ENCODE measurements at regions not wholly inside any gene's neighbourhood (a gene's known extent, or its start where the extent isn't known, plus 50 kb on each side); places are given as distances from the start of the nearest gene placed in this dataset.

GRCh38 chr2:199202964-199203363 lies 254.8 kb downstream of the SATB2 start:
- Histone ChIP-seq H4K20me1 (replicated peaks; ENCODE audit: control insufficient read depth, insufficient read depth, low read length) (no peaks in the 10 kb centered on the region), H3K4me1 (replicated peaks in 1 of 2; ENCODE audit: control insufficient read depth in 2 of 2, insufficient read depth in 2 of 2, low read length in 2 of 2) (no peaks in the 10 kb centered on the region), H3K36me3 (ENCODE audit: control insufficient read depth, insufficient read depth, low read length) (no peaks in the 10 kb centered on the region), H3K9me1 (ENCODE audit: control insufficient read depth, insufficient read depth, low read length) (no peaks in the 10 kb centered on the region), H3K27ac (ENCODE audit: extremely low read depth, low read depth, low read length) (no peak overlapping the region), H3K9me3 (replicated peaks; ENCODE audit: control insufficient read depth, insufficient read depth, low read depth, low read length) (no peaks in the 10 kb centered on the region), H3K4me2 (ENCODE audit: insufficient read depth, low read length) (no peak overlapping the region), H3K27me3 (ENCODE audit: control insufficient read depth in 2 of 2, insufficient read depth in 2 of 2, low read length in 2 of 2) (peaks cover 0 to 4% of the 10 kb centered on the region in 2 experiments; a peak in 1 of 5 replicates), H2AFZ (ENCODE audit: low read depth, low read length) (no peak overlapping the region), H3K9ac (ENCODE audit: insufficient read depth in 1 of 2, low read depth in 2 of 2, low read length in 2 of 2) (no peak overlapping the region), H3K4me3 (no peak overlapping the region), H3K79me2 (ENCODE audit: control insufficient read depth, insufficient read depth, low read length) (no peaks in the 10 kb centered on the region)
- ATAC-seq, result no peak
- intact Hi-C loops (cut with micrococcal nuclease), result no loop called here
- FAIRE-seq, result no peak
- CTCF ChIA-PET (ENCODE audit: low intra/inter-chr PET ratio), result no interaction called here
- POLR2A ChIA-PET, result no interaction called here
- no peak for DNase-seq (ENCODE audit: extremely low read depth in 1 of 4, low spot score in 3 of 4)
- BruUV-seq (replicated peaks), result no TSS peak
- in situ Hi-C loops (cut with MboI), result no loop called here
- 0% methylated on average over 1 of the region's 5 CpGs for WGBS (ENCODE audit: insufficient coverage, low coverage, missing lambda C conversion rate)
- TF ChIP-seq ZNF609 (CRISPR knock-in tag; IDR thresholded peaks at IDR 0.05; ENCODE audit: borderline replicate concordance), result no peak
- TF ChIP-seq ZNF217 (CRISPR knock-in tag; IDR thresholded peaks at IDR 0.05), result no peak
- TF ChIP-seq ZMIZ1 (IDR thresholded peaks at IDR 0.05; ENCODE audit: low read depth in 2 of 2, low read length in 2 of 2), result no peak
- TF ChIP-seq ZNF766 (CRISPR knock-in tag; conservative IDR thresholded peaks at IDR 0.05), result no peak
- no peak for TF ChIP-seq AFF4 (CRISPR knock-in tag; IDR thresholded peaks at IDR 0.05)
- no peak for TF ChIP-seq RBM39 (optimal IDR thresholded peaks at IDR 0.05; ENCODE audit: low read depth, low read length)
- TF ChIP-seq ETS1 (conservative IDR thresholded peaks at IDR 0.05; ENCODE audit: control insufficient read depth, low read depth, low read length), result no peak
- no peak for TF ChIP-seq STAT5A (IDR thresholded peaks at IDR 0.05; ENCODE audit: borderline replicate concordance, low read length)
- TF ChIP-seq ZNF253 (CRISPR knock-in tag; conservative IDR thresholded peaks at IDR 0.05), result no peak
